A549 (cell line): ENCODE measurements at regions not wholly inside any gene's neighbourhood (a gene's known extent, or its start where the extent isn't known, plus 50 kb on each side); places are given as distances from the start of the nearest gene placed in this dataset.

Experiments used
- CTCF ChIP-seq: fragments of >200 bp; sonication (Bioruptor Twin); formaldehyde crosslinking; IDR thresholded peaks from 3 replicates; pipeline ENCODE4 v1.5.1; 2016
- JUNB ChIP-seq: fragments of >200 bp; sonication (Bioruptor Twin); formaldehyde crosslinking; IDR thresholded peaks from 2 replicates; pipeline ENCODE4 v1.6.1; 2016
- POLR2A ChIP-seq: IDR thresholded peaks from 2 replicates; pipeline ENCODE4 v1.6.1; 2012; ENCODE audit warnings: mild to moderate bottlenecking, low read length

DNA sequence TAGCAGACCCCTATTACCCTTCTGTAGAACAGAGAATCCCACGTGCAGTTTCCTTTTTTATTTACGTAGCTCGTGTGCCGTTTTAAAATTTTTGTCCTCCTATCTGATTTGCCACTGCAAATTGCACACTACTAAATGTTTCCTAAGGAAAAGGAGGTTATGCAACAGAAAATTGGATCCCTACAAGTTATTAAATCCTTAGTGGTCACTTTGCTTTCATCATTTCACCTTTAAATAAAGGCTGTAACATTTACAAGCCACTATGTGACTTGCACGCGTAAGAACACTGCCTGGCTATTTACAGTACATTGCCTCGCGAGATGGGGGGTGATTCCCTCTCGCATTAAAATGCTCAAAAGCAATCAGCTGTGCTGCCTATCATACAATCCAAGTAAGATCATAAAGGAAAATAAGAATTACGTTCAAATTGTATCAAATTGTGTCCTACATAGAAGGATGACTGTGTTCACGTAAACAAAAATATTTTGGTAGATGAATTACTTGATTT, 525.6 kb downstream of the SUCLA2 start:
- no peak for TF ChIP-seq JUNB
- TF ChIP-seq CTCF = no peak
- no peak for TF ChIP-seq POLR2A
